Endodermal cell (in vitro differentiated cells): ENCODE measurements at regions not wholly inside any gene's neighbourhood (a gene's known extent, or its start where the extent isn't known, plus 50 kb on each side); places are given as distances from the start of the nearest gene placed in this dataset.

Source experiments
- DNase-seq: peaks from one replicate; pipeline ENCODE4 v3.0.0-alpha.2; 2017
- H3K27ac ChIP-seq: 2 replicates; pipeline ENCODE4 v1.5.1; 2013; ENCODE audit warnings: mild to moderate bottlenecking, low read depth, low read length, moderate library complexity
- H3K27me3 ChIP-seq: 2 replicates; pipeline ENCODE4 v1.6.1; 2013; ENCODE audit warnings: mild to moderate bottlenecking, low read length, moderate library complexity; ENCODE audit not compliant: insufficient read depth, control insufficient read depth, poor library complexity, severe bottlenecking
- H3K36me3 ChIP-seq: 2 replicates; pipeline ENCODE4 v1.7.0; 2013; ENCODE audit warnings: mild to moderate bottlenecking, low read length, moderate library complexity; ENCODE audit not compliant: control insufficient read depth, insufficient read depth
- H3K4me1 ChIP-seq: one replicate; pipeline ENCODE4 v1.7.0; 2013; ENCODE audit warnings: low read length; ENCODE audit not compliant: control insufficient read depth, insufficient read depth
- H3K4me3 ChIP-seq: 2 replicates; pipeline ENCODE4 v1.5.1; 2013; ENCODE audit warnings: mild to moderate bottlenecking, low read length, moderate library complexity
- H3K9ac ChIP-seq: 2 replicates; pipeline ENCODE4 v1.6.1; 2013; ENCODE audit warnings: mild to moderate bottlenecking, low read length, moderate library complexity; ENCODE audit not compliant: poor library complexity, severe bottlenecking; ENCODE audit errors: extremely low read depth
- H3K9me3 ChIP-seq: 2 replicates; pipeline ENCODE4 v1.6.1; 2013; ENCODE audit warnings: mild to moderate bottlenecking, low read length, moderate library complexity; ENCODE audit not compliant: control insufficient read depth
- H3K27ac Mint-ChIP-seq: 2 replicates; pipeline ENCODE4 v1.8.0; 2020; ENCODE audit warnings: mixed read lengths
- H3K27me3 Mint-ChIP-seq: 2 replicates; pipeline ENCODE4 v1.8.0; 2021; ENCODE audit warnings: mild to moderate bottlenecking, mixed read lengths; ENCODE audit not compliant: insufficient read depth
- H3K36me3 Mint-ChIP-seq: 2 replicates; pipeline ENCODE4 v1.8.0; 2020; ENCODE audit warnings: low read depth, mixed read lengths
- H3K4me1 Mint-ChIP-seq: 2 replicates; pipeline ENCODE4 v1.8.0; 2020; ENCODE audit warnings: mixed read lengths
- H3K4me3 Mint-ChIP-seq: 2 replicates; pipeline ENCODE4 v1.8.0; 2020; ENCODE audit warnings: mild to moderate bottlenecking, moderate library complexity, mixed read lengths
- H3K9me3 Mint-ChIP-seq: 2 replicates; pipeline ENCODE4 v1.8.0; 2020; ENCODE audit warnings: mild to moderate bottlenecking, mixed read lengths
- WGBS, 2 experiments: methylation state at CpG; one replicate each; pipeline versions ENCODE4 v1.1.5 to v1.1.7; 2013; ENCODE audit warnings: missing lambda C conversion rate in 2 of 2, mixed read lengths in 1 of 2; ENCODE audit not compliant: insufficient coverage in 1 of 2, insufficient read length in 1 of 2; 5-methylcytosine and 5-hydroxymethylcytosine counted together
- TF ChIP-seq, protein P1 (sequence below): fragments of 200-600 bp; sonication (generic); conservative IDR thresholded peaks from 2 replicates; pipeline ENCODE4 v1.5.0; 2021; ENCODE audit warnings: antibody characterized with exemption, mild to moderate bottlenecking

DNA sequence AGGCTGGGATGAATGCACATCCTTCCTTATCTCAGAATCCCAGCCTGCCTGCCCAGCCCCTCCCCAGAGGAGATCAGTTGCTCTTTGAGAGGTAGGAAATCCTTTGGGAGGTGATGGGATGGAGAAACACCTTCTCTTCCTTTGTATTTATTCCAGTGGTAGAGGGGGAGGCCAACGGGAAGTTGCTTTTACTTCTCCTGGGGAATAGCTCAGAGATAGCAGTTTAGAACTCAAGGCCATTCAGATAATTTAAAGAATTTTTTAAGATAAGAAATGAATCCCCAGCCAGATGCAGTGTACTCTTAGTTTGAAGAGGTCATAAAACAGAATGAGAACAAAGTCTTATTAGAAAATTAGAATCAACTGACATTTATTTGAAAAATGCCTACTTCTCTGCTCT, 67.4 kb upstream of the PPM1B start:
- WGBS, 2 experiments = 100% methylated on average over 1 of the region's 1 CpG; no CpG with 5 or more reads in 1 of the 2 experiments
- Histone ChIP-seq H3K9me3 (no peaks in the 10 kb centered on the region), H3K4me3 (no peak overlapping the region), H3K4me1 (no peaks in the 10 kb centered on the region), H3K27me3 (no peaks in the 10 kb centered on the region), H3K36me3 (no peaks in the 10 kb centered on the region), H3K9ac (no peak overlapping the region), H3K27ac (no peak overlapping the region)
- Mint-ChIP-seq H3K27me3 (no peaks in the 10 kb centered on the region), H3K27ac (no peak overlapping the region), H3K36me3 (no peaks in the 10 kb centered on the region), H3K9me3 (no peaks in the 10 kb centered on the region), H3K4me3 (no peak overlapping the region), H3K4me1 (peaks cover 5% of the 10 kb centered on the region)
- no peak for DNase-seq
- TF ChIP-seq, protein P1, sequence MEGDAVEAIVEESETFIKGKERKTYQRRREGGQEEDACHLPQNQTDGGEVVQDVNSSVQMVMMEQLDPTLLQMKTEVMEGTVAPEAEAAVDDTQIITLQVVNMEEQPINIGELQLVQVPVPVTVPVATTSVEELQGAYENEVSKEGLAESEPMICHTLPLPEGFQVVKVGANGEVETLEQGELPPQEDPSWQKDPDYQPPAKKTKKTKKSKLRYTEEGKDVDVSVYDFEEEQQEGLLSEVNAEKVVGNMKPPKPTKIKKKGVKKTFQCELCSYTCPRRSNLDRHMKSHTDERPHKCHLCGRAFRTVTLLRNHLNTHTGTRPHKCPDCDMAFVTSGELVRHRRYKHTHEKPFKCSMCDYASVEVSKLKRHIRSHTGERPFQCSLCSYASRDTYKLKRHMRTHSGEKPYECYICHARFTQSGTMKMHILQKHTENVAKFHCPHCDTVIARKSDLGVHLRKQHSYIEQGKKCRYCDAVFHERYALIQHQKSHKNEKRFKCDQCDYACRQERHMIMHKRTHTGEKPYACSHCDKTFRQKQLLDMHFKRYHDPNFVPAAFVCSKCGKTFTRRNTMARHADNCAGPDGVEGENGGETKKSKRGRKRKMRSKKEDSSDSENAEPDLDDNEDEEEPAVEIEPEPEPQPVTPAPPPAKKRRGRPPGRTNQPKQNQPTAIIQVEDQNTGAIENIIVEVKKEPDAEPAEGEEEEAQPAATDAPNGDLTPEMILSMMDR = no peak

DNA sequence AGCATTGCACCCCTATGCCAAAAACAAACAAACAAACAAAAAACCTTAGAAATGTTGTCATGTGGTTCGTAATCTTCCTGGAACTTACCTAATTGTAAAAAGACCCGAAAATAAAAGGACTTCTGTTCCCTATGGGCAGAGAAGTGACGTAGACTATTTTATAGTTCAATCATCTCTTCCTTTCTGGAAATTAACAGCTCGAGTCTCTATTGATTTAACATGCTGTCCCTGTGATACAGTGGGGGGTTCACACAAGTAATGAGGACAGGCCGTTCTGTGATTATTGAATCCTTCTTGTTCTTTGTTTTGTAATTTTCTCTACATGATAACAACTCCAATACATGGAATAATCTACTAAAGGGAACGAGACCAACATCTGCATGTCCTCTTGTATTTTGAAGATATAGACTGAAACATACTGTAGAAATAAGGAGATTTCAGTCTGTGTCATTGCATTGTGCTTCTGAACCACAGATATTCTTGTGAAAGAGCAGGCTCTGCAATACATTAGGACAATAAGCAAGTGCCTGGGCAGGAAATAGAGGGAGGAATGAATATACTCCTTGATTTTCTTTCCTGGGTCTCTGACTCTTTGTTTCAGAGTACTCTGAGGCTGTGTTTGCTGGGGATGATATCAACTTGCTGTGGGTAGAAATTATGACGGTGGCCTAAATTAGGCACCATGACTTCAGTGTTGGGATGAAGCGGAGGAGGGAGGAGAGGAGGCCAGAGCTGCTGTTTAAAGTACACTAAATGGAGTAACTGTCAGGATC, 65.7 kb upstream of the PPM1B start:
- TF ChIP-seq, protein P1 = no peak
- Mint-ChIP-seq H3K27me3 (no peaks in the 10 kb centered on the region), H3K27ac (no peak overlapping the region), H3K9me3 (no peaks in the 10 kb centered on the region), H3K4me3 (no peak overlapping the region), H3K36me3 (no peaks in the 10 kb centered on the region), H3K4me1 (peaks cover 5% of the 10 kb centered on the region)
- no peak for DNase-seq
- no peak overlapping the region for H3K4me3 ChIP-seq
- no peak overlapping the region for H3K27ac ChIP-seq
- H3K27me3 ChIP-seq = no peaks in the 10 kb centered on the region
- 86 to 96% methylated on average over 4 to 8 of the region's 8 CpGs for WGBS, 2 experiments
- no peaks in the 10 kb centered on the region for H3K36me3 ChIP-seq
- no peaks in the 10 kb centered on the region for H3K4me1 ChIP-seq
- H3K9ac ChIP-seq = no peak overlapping the region
- no peaks in the 10 kb centered on the region for H3K9me3 ChIP-seq

DNA sequence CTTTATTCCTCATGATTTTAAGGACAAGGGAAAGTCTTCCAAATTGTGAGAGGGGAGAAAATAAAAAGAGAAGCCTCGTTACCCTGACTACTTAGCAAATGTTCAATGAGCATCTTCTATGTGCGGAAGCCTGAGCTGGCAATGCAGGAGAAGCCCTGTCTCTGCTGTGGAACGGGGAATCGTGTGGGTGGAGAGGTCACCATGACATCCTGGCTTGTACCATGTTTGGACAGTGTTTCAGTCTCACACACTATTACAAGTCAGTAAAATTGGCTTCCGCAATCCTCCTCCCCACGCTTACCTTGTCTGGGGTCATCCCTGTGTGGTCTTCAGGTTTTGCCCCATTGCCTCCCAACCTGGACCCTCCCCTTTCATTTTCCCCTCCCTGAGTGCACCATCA, 65.0 kb upstream of the PPM1B start:
- H3K27me3 ChIP-seq = no peaks in the 10 kb centered on the region
- no peak for DNase-seq
- H3K27ac ChIP-seq = no peak overlapping the region
- no peaks in the 10 kb centered on the region for H3K4me1 ChIP-seq
- no peaks in the 10 kb centered on the region for H3K9me3 ChIP-seq
- WGBS, 2 experiments = 95 to 96% methylated on average over 5 to 6 of the region's 6 CpGs
- Mint-ChIP-seq H3K4me1 (peaks cover 5% of the 10 kb centered on the region), H3K27ac (no peak overlapping the region), H3K9me3 (no peaks in the 10 kb centered on the region), H3K27me3 (no peaks in the 10 kb centered on the region), H3K4me3 (no peak overlapping the region), H3K36me3 (no peaks in the 10 kb centered on the region)
- H3K4me3 ChIP-seq = no peak overlapping the region
- TF ChIP-seq, protein P1 = no peak
- no peaks in the 10 kb centered on the region for H3K36me3 ChIP-seq
- H3K9ac ChIP-seq = no peak overlapping the region
